GM12873 (cell line): ENCODE measurements at regions not wholly inside any gene's neighbourhood (a gene's known extent, or its start where the extent isn't known, plus 50 kb on each side); places are given as distances from the start of the nearest gene placed in this dataset.

Experiments
- TF ChIP-seq, protein P1 (sequence below): IDR thresholded peaks from 2 replicates; pipeline ENCODE4 v1.5.1; 2012; ENCODE audit warnings: low read depth, mild to moderate bottlenecking, moderate library complexity, low read length, control low read depth; ENCODE audit not compliant: insufficient read depth; ENCODE audit errors: missing control alignments

DNA sequence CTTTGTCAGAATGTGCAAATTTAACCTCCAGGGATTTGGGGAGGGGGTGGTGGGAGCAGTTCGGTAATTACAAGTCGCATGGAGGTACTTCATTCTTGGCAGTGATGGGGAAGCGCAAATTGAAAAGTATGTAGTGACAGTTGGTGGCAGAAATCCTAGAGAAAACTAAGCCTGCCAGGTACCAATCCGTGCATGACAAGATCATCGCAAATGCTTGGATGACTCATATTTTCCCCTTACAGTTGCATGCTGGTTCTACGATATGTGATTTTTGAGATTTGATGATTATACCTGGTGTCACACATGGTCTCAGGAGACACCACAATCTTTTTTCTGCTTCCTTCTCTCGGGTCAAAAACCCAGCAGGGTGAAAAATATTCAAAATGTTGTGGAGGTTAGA is 479.7 kb upstream of the ID2 start:
- TF ChIP-seq, protein P1, sequence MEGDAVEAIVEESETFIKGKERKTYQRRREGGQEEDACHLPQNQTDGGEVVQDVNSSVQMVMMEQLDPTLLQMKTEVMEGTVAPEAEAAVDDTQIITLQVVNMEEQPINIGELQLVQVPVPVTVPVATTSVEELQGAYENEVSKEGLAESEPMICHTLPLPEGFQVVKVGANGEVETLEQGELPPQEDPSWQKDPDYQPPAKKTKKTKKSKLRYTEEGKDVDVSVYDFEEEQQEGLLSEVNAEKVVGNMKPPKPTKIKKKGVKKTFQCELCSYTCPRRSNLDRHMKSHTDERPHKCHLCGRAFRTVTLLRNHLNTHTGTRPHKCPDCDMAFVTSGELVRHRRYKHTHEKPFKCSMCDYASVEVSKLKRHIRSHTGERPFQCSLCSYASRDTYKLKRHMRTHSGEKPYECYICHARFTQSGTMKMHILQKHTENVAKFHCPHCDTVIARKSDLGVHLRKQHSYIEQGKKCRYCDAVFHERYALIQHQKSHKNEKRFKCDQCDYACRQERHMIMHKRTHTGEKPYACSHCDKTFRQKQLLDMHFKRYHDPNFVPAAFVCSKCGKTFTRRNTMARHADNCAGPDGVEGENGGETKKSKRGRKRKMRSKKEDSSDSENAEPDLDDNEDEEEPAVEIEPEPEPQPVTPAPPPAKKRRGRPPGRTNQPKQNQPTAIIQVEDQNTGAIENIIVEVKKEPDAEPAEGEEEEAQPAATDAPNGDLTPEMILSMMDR, result no peak

DNA sequence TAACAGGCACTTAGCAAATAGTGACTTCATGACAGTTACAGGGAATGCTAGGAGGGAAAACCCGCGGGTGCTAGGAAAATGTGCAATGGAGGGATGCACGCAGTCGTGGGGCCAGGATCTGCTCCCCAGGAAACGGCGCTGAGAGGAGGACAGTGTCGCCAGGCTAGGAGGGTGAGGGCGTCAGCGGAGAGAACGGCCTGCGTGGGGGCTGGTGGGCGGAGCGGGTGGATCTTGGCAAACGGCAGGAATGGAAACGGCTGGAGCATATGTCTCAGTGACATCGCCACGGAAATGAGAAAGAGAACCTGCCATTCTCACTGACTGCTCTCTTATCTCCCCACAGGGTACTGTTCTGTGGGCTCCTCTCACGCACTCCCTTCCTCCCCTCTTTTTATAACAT is 478.5 kb upstream of the ID2 start:
- TF ChIP-seq, protein P1, result no peak

DNA sequence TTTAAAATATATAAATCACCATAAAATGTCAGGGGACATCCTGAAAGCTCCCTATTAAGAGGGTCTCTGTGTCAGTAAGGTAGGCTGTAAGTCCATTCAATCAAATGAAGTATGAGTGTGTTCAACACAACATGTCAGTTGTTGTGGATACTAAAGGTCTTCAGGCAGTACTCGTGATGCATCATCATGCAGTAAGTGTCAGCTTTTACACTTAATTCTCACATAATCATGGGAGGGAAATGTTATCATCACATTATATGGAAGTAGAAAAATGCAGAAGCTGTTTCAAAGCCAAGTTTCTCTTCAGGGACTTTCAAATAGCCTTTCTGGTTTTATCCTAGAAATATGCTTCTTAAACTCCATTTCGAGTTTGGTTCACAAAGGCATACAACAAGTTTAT is 477.1 kb upstream of the ID2 start:
- TF ChIP-seq, protein P1, result no peak

DNA sequence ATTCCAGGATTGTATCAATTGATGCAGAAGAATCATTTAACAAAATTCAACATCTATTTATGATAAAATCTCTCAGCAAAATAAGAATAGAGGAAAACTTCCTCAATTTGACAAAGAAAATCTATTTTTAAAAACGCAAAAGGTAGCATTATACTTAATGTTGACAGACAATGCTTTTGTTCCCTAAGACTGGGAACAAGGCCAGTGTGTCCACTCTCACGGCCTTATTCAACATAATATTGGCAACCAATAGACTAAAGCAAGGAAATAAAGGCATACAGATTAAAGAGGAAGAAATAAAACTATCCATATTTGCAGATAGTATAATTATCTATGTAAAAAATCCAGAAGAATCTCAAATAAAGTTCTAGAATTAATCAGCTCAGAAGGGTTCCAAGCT is 472.4 kb upstream of the ID2 start:
- TF ChIP-seq, protein P1, result no peak

DNA sequence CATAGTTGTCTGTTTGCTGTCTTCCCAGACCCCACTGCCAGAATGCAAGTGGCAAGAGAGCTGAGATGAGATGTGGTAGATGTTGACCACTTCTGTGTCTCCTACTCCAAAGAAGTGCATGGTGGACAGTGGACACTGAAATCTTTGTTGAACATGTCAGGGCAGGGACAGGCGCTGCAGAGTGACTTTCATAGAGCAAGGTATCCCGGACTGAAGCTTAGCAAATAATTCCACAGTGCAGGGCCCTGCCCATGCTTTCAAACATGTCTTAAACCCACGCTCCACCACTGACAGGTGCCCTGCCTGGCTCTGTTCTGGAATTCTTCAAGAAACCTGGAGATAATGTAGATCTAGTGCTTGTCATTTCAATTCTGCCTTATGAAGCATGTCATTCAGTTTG is 470.5 kb upstream of the ID2 start:
- TF ChIP-seq, protein P1, result no peak

DNA sequence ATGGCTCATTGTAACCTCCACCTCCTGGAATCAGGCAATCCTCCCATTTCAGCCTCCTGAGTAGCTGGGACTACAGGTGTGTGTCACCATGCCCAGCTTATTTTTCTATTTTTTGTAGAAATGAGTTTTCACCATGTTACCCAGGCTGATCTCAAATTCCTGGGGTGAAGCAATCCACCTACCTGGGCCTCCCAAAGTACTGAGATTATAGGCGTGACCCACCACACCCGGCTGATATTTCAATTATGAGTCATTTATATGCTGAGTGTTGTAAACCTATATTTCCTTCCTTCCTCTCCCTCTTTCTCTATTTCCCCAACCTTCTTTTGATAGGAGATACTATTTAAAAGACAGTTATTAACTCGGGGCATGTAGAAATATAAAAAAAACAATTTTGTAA is 469.6 kb upstream of the ID2 start:
- TF ChIP-seq, protein P1, result no peak

DNA sequence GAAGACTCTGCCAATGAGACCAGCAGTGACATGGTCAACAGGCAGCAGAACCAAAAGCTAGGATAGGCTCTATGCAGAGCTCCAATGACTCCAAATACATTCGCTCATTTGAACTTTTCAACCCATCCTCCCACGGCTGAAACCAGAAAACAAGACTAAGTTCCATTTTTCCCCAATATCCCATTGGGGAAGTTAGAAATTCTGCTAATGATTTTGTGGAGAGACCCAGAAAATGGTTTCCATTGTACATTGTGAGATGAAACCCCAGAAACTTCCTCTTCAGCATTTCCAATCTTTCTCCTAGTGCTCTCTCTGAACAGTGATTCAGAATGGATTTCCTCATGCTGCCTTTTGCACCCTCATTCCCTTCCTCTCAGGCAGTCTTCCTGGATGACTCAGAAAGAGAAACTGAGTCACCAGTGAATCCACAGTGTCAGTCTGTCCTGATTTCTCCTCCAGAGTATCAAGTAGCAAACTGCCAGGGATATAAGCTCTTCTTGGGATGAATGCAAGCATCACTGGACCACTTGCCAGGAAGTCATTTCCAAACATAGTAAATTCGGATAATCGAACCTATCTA is 467.7 kb upstream of the ID2 start:
- TF ChIP-seq, protein P1, result no peak
